Colonic mucosa (tissue), 4 donors: ENCODE measurements at regions not wholly inside any gene's neighbourhood (a gene's known extent, or its start where the extent isn't known, plus 50 kb on each side); places are given as distances from the start of the nearest gene placed in this dataset.

Source experiments
- DNase-seq: peaks from one replicate; pipeline ENCODE4 v3.0.0-alpha.2; 2020
- H3K27ac ChIP-seq: fragments of 200-600 bp; one replicate; pipeline ENCODE4 v1.8.0; 2021
- H3K27me3 ChIP-seq: fragments of 200-600 bp; one replicate; pipeline ENCODE4 v1.8.0; 2021
- H3K36me3 ChIP-seq: fragments of 200-600 bp; one replicate; pipeline ENCODE4 v1.8.0; 2021
- H3K4me1 ChIP-seq: fragments of 200-600 bp; one replicate; pipeline ENCODE4 v1.8.0; 2021; ENCODE audit warnings: mild to moderate bottlenecking
- H3K4me3 ChIP-seq: fragments of 200-600 bp; one replicate; pipeline ENCODE4 v1.8.0; 2021
- H3K9ac ChIP-seq, 2 donors: one replicate each; pipeline ENCODE4 v1.7.0; 2013; ENCODE audit warnings: control low read depth in 2 of 2, low read depth in 2 of 2, low read length in 2 of 2
- H3K9me3 ChIP-seq: fragments of 200-600 bp; one replicate; pipeline ENCODE4 v1.8.0; 2021
- intact Hi-C: fragments of 100-400 bp; cut with DNase I; formaldehyde crosslinking; loops from one replicate; pipeline ENCODE4 v1.14.1; 2022
- TF ChIP-seq, protein P1 (sequence below): fragments of 200-600 bp; IDR thresholded peaks from one replicate; pipeline ENCODE4 v1.8.0; 2022; ENCODE audit warnings: antibody characterized with exemption, mild to moderate bottlenecking
- donor health status: healthy.
- donor health status: DM: no; HTN: no; CAD: no.
- donor health status: DM: no; HTN: no; CAD: no.

DNA sequence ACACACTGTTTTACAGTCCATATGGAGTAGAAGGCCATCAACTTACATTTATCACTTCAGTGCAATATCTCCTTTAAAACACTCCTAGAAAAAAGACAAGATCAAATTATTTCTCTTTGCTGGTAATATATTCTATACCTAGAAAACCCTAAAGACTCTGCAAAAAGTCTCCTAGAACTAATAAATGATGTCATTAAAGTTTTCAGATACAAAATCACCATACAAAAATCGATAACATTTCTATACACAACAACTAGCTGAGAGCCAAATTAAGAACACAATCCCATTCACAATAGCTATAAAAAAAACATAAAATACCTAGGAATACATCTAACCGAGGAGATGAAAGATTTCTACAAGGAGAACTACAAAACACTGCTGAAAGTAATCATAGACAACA is 300.3 kb downstream of the CETN3 start:
- TF ChIP-seq, protein P1, sequence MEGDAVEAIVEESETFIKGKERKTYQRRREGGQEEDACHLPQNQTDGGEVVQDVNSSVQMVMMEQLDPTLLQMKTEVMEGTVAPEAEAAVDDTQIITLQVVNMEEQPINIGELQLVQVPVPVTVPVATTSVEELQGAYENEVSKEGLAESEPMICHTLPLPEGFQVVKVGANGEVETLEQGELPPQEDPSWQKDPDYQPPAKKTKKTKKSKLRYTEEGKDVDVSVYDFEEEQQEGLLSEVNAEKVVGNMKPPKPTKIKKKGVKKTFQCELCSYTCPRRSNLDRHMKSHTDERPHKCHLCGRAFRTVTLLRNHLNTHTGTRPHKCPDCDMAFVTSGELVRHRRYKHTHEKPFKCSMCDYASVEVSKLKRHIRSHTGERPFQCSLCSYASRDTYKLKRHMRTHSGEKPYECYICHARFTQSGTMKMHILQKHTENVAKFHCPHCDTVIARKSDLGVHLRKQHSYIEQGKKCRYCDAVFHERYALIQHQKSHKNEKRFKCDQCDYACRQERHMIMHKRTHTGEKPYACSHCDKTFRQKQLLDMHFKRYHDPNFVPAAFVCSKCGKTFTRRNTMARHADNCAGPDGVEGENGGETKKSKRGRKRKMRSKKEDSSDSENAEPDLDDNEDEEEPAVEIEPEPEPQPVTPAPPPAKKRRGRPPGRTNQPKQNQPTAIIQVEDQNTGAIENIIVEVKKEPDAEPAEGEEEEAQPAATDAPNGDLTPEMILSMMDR = no peak
- Histone ChIP-seq H3K4me1 (no peaks in the 10 kb centered on the region), H3K9me3 (no peaks in the 10 kb centered on the region), H3K4me3 (no peak overlapping the region), H3K9ac (no peak overlapping the region), H3K36me3 (no peaks in the 10 kb centered on the region), H3K27ac (no peak overlapping the region), H3K27me3 (no peaks in the 10 kb centered on the region)
- intact Hi-C loops = no loop called here
- DNase-seq = no peak

DNA sequence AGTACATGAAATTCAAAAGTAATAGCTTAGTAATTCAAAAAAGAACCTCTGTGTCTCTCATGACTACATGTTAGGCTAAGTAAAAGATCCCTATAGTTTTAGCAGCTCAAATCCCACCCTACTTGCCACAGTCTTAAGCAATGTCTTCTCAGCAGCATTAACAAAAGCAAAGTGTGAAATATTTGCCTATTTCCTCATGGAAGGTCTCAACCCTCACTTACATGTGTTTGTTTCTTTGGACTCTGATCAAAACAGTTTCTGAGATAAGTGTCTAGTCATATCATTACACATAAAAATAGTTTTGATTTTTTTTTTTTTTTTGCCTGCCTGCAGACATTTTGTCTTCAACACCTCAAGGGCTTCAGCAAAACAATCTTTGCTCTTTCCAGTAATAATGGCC is 310.5 kb downstream of the CETN3 start:
- no peaks in the 10 kb centered on the region for H3K9me3 ChIP-seq
- no peak overlapping the region for H3K27ac ChIP-seq
- no peak for DNase-seq
- H3K9ac ChIP-seq = no peak overlapping the region
- H3K36me3 ChIP-seq = no peaks in the 10 kb centered on the region
- no peaks in the 10 kb centered on the region for H3K4me1 ChIP-seq
- TF ChIP-seq, protein P1 = no peak
- no peaks in the 10 kb centered on the region for H3K27me3 ChIP-seq
- H3K4me3 ChIP-seq = no peak overlapping the region
- intact Hi-C loops = no loop called here

DNA sequence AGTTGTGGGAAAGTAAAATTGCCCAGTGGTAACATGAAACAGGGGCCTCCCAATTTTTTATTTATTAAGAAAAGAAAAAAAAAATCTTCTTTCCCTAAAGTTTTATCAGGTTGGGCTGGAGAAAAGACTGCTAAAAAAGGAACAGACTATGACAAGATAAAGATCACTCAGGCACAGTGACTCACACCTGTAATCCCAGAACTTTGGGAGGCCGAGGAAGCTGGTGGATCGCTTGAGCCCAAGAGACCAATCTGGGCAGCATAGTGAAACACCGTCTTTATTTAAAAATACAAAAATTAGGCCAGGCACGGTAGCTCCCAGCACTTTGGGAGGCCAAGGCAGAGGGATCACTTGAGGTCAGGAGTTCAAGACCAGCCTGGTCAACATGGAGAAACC is 312.5 kb downstream of the CETN3 start:
- no peak for DNase-seq
- no peak overlapping the region for H3K27ac ChIP-seq
- intact Hi-C loops = no loop called here
- H3K9ac ChIP-seq = no peak overlapping the region
- no peaks in the 10 kb centered on the region for H3K27me3 ChIP-seq
- no peaks in the 10 kb centered on the region for H3K9me3 ChIP-seq
- TF ChIP-seq, protein P1 = no peak
- no peaks in the 10 kb centered on the region for H3K4me1 ChIP-seq
- H3K36me3 ChIP-seq = no peaks in the 10 kb centered on the region
- no peak overlapping the region for H3K4me3 ChIP-seq

DNA sequence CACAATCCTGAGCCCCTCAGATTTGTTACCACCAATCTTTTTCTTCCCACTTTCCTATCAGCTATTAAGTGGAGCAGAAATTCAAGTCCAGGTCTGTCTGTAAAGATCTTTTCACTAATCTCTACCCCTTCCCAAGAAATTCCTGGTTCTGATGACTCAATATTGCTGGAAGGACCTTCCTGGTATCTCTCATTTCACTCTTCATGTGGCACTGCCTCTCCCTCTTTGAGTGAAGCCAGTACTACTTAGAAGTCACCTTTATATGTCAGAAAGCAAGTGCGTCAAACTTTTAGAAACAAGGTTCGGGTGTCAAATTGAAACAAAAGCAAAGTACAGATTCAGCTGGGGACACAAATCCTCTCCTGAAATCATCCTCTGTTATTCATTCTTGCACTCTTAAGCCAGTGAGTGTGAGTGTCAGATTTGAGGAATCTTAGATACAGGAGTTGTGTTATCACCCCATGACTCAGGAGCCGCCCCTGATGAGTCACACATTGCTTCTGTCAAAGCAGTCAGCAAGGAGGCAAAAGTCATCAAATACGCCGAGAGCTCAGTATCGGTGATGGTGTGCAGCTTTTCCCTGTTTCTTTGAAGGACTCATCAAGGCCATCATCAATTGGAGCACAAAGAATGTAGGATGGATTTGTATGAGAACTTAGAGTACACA is 313.0 kb downstream of the CETN3 start:
- Histone ChIP-seq H3K27ac (no peak overlapping the region), H3K9ac (no peak overlapping the region), H3K4me1 (no peaks in the 10 kb centered on the region), H3K4me3 (no peak overlapping the region), H3K27me3 (no peaks in the 10 kb centered on the region), H3K36me3 (no peaks in the 10 kb centered on the region), H3K9me3 (no peaks in the 10 kb centered on the region)
- TF ChIP-seq, protein P1 = no peak
- no peak for DNase-seq
- intact Hi-C loops = no loop called here

DNA sequence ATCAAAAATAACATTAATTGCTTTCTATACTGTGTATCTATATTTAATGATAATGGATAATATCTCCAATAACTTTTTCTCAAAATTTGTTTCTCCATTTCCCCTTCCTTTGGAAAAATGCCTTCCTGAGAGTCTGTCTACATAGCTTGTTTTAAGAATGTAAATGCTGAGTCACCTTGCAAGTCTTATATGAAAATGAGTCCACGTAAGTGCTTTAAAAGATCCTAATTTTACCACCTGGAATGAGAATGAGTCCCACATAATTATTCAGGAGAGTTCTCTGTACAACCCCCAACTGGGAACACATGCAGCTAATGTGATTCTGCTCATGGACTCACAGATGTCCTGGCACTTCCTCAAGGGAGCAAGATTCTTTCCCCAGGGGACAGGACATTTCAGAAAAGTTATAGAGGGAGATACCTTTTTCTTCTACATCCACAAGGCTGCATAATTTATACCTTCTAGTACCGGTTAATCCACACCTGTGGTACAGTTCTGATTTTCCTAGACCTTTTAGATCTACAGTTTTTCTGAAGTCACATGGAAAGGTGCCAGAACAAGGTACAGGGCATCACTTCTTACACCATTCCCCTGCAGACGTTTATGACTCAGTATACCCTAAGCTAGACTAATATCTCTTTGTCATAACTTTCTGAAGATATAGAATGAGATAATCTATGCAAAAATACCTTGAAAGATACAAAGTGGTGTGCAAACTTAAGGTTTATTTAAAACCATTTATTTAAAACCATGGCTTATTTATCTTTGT is 314.1 kb downstream of the CETN3 start:
- no peak overlapping the region for H3K27ac ChIP-seq

More for the DNA sequence above, 314.1 kb downstream of the CETN3 start:
- TF ChIP-seq, protein P1 = no peak
- H3K27me3 ChIP-seq = no peaks in the 10 kb centered on the region
- H3K4me1 ChIP-seq = no peaks in the 10 kb centered on the region
- H3K9me3 ChIP-seq = no peaks in the 10 kb centered on the region
- no peak overlapping the region for H3K4me3 ChIP-seq
- no peak for DNase-seq
- intact Hi-C loops = no loop called here
- no peak overlapping the region for H3K9ac ChIP-seq
- H3K36me3 ChIP-seq = no peaks in the 10 kb centered on the region
